ENCODE measurements at regions not wholly inside any gene's neighbourhood (a gene's known extent, or its start where the extent isn't known, plus 50 kb on each side); places are given as distances from the start of the nearest gene placed in this dataset.

- H3K4me1 ChIP-seq = no peaks in the 10 kb centered on the region
- no peaks in the 10 kb centered on the region for H3K27me3 ChIP-seq
- no peaks in the 10 kb centered on the region for H3K9me3 ChIP-seq
- 94% methylated on average over 4 of the region's 4 CpGs for WGBS
- TF ChIP-seq CTCF (IDR thresholded peaks at IDR 0.05) (no peak), EP300 (IDR thresholded peaks at IDR 0.05) (no peak), POLR2A (IDR thresholded peaks at IDR 0.05) (no peak), POLR2AphosphoS5 (IDR thresholded peaks at IDR 0.05) (no peak)
- DNase-seq (ENCODE audit: low spot score in 2 of 2) = no peak
- no peak overlapping the region for H3K4me3 ChIP-seq
- H3K36me3 ChIP-seq = no peaks in the 10 kb centered on the region
- no peak overlapping the region for H3K27ac ChIP-seq
Measured at GRCh38 chr18:39564716-39565115, 1999.1 kb upstream of the CELF4 start.

- no peak for DNase-seq (ENCODE audit: low spot score in 2 of 2)
- H3K27ac ChIP-seq = no peak overlapping the region
- H3K27me3 ChIP-seq = no peaks in the 10 kb centered on the region
- H3K4me3 ChIP-seq = no peak overlapping the region
- no peak for TF ChIP-seq POLR2AphosphoS5 (IDR thresholded peaks at IDR 0.05)
- no peak for TF ChIP-seq EP300 (IDR thresholded peaks at IDR 0.05)
- TF ChIP-seq POLR2A (IDR thresholded peaks at IDR 0.05) = no peak
- no peak for TF ChIP-seq CTCF (IDR thresholded peaks at IDR 0.05)
- 27% methylated on average over 2 of the region's 2 CpGs for WGBS
- no peaks in the 10 kb centered on the region for H3K4me1 ChIP-seq
- H3K9me3 ChIP-seq = no peaks in the 10 kb centered on the region
- no peaks in the 10 kb centered on the region for H3K36me3 ChIP-seq
Measured at GRCh38 chr18:39561126-39561525, 1995.5 kb upstream of the CELF4 start.

DNA sequence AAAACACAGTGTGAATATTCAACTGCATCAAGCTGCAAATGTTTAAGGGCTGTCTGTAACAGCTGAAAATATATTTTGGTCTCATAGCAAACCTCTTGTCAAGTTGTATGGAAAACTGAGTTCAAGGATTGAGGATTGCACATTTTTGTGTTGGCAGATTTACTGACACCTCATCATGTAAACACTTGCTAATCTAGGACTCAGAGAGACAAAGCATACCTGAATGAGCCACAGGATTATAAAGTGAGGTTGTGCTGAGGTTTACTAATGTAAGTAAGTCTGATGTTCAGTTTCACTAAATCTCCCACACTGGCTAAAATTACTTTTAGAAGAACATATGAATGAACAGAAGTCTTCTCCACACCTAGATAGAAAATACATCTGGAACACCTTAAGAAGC, 1993.1 kb upstream of the CELF4 start:
- H3K36me3 ChIP-seq = no peaks in the 10 kb centered on the region
- TF ChIP-seq CTCF (IDR thresholded peaks at IDR 0.05) (no peak), EP300 (IDR thresholded peaks at IDR 0.05) (no peak), POLR2AphosphoS5 (IDR thresholded peaks at IDR 0.05) (no peak), POLR2A (IDR thresholded peaks at IDR 0.05) (no peak)
- H3K9me3 ChIP-seq = no peaks in the 10 kb centered on the region
- H3K4me1 ChIP-seq = no peaks in the 10 kb centered on the region
- no peak for DNase-seq (ENCODE audit: low spot score in 2 of 2)
- H3K27ac ChIP-seq = no peak overlapping the region
- no peaks in the 10 kb centered on the region for H3K27me3 ChIP-seq
- H3K4me3 ChIP-seq = no peak overlapping the region

- no peak for DNase-seq (ENCODE audit: low spot score in 2 of 2)
- Histone ChIP-seq H3K9me3 (no peaks in the 10 kb centered on the region), H3K27me3 (no peaks in the 10 kb centered on the region), H3K36me3 (no peaks in the 10 kb centered on the region), H3K4me1 (no peaks in the 10 kb centered on the region), H3K27ac (no peak overlapping the region), H3K4me3 (no peak overlapping the region)
- 56% methylated on average over 1 of the region's 1 CpG for whole genome bisulfite sequencing
- TF ChIP-seq EP300 (IDR thresholded peaks at IDR 0.05) (no peak), POLR2AphosphoS5 (IDR thresholded peaks at IDR 0.05) (no peak), CTCF (IDR thresholded peaks at IDR 0.05) (no peak)
Measured at GRCh38 chr18:39555496-39555895, 1989.9 kb upstream of the CELF4 start.

DNA sequence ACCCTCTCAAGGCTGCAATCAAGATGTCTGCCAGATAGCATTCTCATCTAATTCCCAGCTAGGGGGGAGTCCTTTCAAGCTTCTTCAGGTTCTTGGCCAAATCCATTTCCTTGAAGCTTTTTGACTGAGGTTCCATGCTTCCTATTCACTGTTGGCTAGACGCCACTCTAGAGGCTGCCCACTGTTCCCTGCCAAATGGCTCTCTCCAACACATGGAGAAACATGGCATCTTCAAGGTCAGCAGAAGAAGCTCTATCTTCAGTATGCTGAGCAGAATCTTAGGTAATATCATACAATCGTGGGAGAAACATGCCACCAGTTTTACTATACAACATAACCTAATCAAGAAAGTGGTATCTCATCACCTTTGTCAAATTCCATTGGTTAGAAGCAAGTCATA, 1985.1 kb upstream of the CELF4 start:
- Histone ChIP-seq H3K4me3 (no peak overlapping the region), H3K27me3 (no peaks in the 10 kb centered on the region), H3K4me1 (no peaks in the 10 kb centered on the region), H3K36me3 (no peaks in the 10 kb centered on the region), H3K9me3 (no peaks in the 10 kb centered on the region), H3K27ac (no peak overlapping the region)
- 93% methylated on average over 2 of the region's 2 CpGs for WGBS
- no peak for TF ChIP-seq CTCF (IDR thresholded peaks at IDR 0.05)
- TF ChIP-seq POLR2A (IDR thresholded peaks at IDR 0.05) = no peak
- TF ChIP-seq POLR2AphosphoS5 (IDR thresholded peaks at IDR 0.05) = no peak
- no peak for TF ChIP-seq EP300 (IDR thresholded peaks at IDR 0.05)
- no peak for DNase-seq (ENCODE audit: low spot score in 2 of 2)
